ENCODE measurements at regions not wholly inside any gene's neighbourhood (a gene's known extent, or its start where the extent isn't known, plus 50 kb on each side); places are given as distances from the start of the nearest gene placed in this dataset.

DNA sequence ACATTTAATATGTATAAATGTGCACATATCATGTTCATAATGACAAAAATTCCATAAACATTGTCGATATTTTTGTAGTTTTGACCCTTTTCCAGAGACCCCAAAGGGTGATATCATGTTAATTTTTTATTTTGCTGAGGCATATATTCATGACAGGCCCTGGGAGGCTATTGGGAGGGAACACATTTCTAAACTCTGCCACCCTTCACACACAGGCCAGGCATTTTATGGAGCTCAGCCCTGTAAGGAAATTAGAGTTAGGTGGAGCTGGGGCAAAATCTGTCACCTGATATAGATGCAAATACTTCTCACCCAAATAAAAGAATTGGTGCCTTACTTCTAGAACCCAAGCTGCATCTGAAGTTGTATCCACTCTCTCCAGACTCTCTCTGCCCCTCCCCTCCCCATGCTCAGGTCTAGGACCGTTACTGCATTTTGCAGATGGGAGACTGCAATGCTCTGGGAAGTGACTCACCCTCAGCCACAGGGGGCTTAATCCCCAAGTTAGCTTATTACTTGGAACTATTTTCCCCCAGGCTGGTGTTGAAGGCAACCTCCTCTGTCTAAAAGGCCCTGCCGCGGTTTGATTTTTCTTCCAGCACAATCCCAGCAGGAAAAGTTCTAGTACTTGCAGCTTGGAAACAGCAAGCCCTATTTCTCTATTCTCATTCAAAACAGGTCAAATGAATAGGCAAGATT lies 238.9 kb downstream of the EMP1 start:
- H3K36me3 ChIP-seq (ENCODE audit: control insufficient read depth, insufficient read depth, low read length): no peaks in the 10 kb centered on the region
- no peak for FAIRE-seq
- no peak overlapping the region for H3K4me3 ChIP-seq (ENCODE audit: low read depth, low read length)
- no peak for DNase-seq (ENCODE audit: low read depth)
- no peaks in the 10 kb centered on the region for H3K27me3 ChIP-seq (ENCODE audit: control insufficient read depth, insufficient read depth, low read length)
- no peak for TF ChIP-seq CTCF (IDR thresholded peaks at IDR 0.05; ENCODE audit: insufficient read depth, low read length, severe bottlenecking)

DNA sequence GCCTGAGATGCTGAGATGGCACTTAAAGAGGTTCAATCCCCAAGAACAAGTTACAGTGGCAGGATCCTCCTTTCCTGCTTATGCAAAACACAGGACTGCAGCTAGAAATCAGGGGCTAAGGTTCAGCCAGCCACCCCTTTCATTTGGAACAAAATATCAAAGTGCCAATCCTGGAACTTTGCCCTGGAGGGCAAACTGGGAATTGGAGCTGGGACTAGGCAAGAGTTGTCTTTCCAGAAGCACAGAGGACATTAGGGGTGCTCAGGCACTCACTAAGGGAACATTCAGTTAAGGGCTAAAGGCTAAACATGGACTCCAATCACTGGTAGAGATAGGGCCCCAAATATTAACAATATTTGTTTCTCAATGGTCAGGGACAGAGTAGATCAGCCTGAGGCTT lies 237.2 kb downstream of the EMP1 start:
- H3K36me3 ChIP-seq (ENCODE audit: control insufficient read depth, insufficient read depth, low read length): no peaks in the 10 kb centered on the region
- no peak for FAIRE-seq
- no peak overlapping the region for H3K4me3 ChIP-seq (ENCODE audit: low read depth, low read length)
- H3K27me3 ChIP-seq (ENCODE audit: control insufficient read depth, insufficient read depth, low read length): no peaks in the 10 kb centered on the region
- DNase-seq (ENCODE audit: low read depth): no peak
- no peak for TF ChIP-seq CTCF (IDR thresholded peaks at IDR 0.05; ENCODE audit: insufficient read depth, low read length, severe bottlenecking)

- no peak for TF ChIP-seq CTCF (IDR thresholded peaks at IDR 0.05; ENCODE audit: insufficient read depth, low read length, severe bottlenecking)
- no peak for DNase-seq (ENCODE audit: low read depth)
- H3K36me3 ChIP-seq (ENCODE audit: control insufficient read depth, insufficient read depth, low read length): no peaks in the 10 kb centered on the region
- no peak overlapping the region for H3K4me3 ChIP-seq (ENCODE audit: low read depth, low read length)
- FAIRE-seq: no peak
- H3K27me3 ChIP-seq (ENCODE audit: control insufficient read depth, insufficient read depth, low read length): no peaks in the 10 kb centered on the region
Measured at GRCh38 chr12:13431041-13431440, 234.5 kb downstream of the EMP1 start.

DNA sequence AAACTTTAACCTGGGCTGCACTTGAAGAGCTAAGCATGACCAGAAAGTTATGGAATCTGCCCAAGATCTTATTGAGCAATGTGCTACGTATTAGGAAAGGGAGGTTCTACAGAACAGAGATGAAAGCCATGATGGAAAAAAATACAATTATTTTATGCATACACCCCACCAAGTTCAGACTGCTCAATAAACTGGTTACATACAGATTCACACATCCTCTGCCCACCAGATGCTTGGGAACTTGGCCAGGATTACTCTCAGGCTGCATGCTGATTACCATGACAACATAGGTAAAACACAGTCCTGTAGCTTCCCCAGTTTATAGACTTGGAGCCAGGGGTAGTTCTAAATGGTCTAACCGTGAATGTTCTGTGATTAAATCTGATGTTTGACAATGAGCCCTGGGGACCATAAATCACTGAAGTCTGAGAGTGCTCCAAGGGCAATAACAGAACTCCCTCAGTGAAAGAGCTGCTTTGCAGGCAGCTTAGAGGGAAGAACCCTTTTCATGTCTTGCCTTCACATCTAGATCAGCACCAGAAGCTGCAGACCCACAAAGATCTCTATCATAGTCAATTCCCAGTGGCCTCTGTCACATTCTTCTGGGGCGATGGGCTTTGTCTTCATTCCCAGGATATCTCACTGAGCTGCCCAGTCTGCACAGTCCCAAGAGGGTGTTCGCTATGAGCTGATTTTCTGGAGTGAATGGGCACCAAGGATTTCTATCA lies 232.2 kb downstream of the EMP1 start:
- DNase-seq (ENCODE audit: low read depth) (no peak), FAIRE-seq (no peak)
- no peaks in the 10 kb centered on the region for H3K27me3 ChIP-seq (ENCODE audit: control insufficient read depth, insufficient read depth, low read length)
- no peak overlapping the region for H3K4me3 ChIP-seq (ENCODE audit: low read depth, low read length)
- no peaks in the 10 kb centered on the region for H3K36me3 ChIP-seq (ENCODE audit: control insufficient read depth, insufficient read depth, low read length)
- no peak for TF ChIP-seq CTCF (IDR thresholded peaks at IDR 0.05; ENCODE audit: insufficient read depth, low read length, severe bottlenecking)

DNA sequence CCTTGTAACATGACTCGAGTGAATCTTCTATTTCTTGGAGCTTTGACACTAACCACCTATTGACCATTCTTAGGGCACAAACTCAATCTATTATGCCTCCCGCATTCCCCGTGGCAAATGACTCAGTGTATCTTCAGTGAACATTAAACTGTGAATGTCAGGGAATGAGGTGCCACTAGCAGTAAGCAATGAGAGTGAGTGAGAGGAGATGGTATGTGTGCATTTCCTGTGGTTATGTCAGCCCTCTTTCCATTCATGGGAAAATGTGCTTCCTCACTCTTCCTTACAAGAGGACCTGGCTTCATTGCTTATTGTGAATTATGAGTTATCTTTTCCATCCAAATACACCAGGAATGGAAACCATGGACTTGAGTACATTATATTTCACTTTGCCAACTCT lies 229.2 kb downstream of the EMP1 start:
- FAIRE-seq: no peak
- Histone ChIP-seq H3K36me3 (ENCODE audit: control insufficient read depth, insufficient read depth, low read length) (no peaks in the 10 kb centered on the region), H3K27me3 (ENCODE audit: control insufficient read depth, insufficient read depth, low read length) (no peaks in the 10 kb centered on the region), H3K4me3 (ENCODE audit: low read depth, low read length) (no peak overlapping the region)
- peak; percentile 90 for DNase-seq (ENCODE audit: low read depth)
- TF ChIP-seq CTCF (IDR thresholded peaks at IDR 0.05; ENCODE audit: insufficient read depth, low read length, severe bottlenecking): no peak

All from bronchial epithelial cell (primary cell).